ENCODE measurements at regions not wholly inside any gene's neighbourhood (a gene's known extent, or its start where the extent isn't known, plus 50 kb on each side); places are given as distances from the start of the nearest gene placed in this dataset.

DNA sequence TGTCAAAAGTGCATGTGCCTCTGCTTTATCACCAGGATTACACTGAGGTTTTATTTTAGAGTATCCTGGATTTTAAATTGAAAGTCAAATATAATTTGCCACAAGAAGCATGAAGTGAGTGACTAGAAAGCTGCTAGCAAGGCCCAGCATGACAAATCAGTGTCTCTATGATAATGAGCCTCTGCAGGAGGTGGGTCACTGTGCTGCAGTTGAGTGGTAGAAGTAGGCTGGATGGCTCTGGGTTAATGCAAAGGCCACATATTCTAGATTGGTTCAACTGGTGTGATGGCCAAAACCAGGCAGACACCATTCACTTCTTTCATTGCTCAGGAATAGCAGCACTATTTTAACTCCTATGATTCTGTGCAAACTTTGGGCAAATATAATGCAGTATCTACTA is 491.5 kb downstream of the OLFM4 start:
- TF ChIP-seq, protein P1, sequence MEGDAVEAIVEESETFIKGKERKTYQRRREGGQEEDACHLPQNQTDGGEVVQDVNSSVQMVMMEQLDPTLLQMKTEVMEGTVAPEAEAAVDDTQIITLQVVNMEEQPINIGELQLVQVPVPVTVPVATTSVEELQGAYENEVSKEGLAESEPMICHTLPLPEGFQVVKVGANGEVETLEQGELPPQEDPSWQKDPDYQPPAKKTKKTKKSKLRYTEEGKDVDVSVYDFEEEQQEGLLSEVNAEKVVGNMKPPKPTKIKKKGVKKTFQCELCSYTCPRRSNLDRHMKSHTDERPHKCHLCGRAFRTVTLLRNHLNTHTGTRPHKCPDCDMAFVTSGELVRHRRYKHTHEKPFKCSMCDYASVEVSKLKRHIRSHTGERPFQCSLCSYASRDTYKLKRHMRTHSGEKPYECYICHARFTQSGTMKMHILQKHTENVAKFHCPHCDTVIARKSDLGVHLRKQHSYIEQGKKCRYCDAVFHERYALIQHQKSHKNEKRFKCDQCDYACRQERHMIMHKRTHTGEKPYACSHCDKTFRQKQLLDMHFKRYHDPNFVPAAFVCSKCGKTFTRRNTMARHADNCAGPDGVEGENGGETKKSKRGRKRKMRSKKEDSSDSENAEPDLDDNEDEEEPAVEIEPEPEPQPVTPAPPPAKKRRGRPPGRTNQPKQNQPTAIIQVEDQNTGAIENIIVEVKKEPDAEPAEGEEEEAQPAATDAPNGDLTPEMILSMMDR (IDR thresholded peaks at IDR 0.05; ENCODE audit: extremely low read depth, insufficient read depth, missing control alignments) = no peak
- in situ Hi-C loops (cut with MboI; ENCODE audit: low pct_unique_long_range_greater_than_20kb, low sequenced_read_pairs, unreplicated experiment) = no loop called here
- DNase-seq (ENCODE audit: low spot score) = no peak

DNA sequence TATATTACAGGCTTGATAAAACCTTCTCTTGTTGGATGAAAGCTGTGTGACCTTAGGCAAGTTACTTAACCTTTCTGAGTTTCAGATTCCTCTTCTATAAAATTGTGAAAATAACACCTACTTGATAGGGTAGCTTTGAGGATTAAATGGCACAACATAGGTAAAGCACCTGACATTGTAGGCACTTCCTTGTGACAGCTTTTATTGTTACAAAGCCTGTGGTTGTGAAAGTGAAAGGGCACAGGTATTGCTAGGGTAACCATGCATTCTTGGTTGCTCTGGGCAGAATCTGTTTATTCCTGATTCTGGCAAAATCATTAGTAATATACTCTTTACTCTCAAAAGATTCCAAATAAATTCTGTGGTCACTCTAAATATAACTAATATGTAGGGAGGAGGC is 493.4 kb downstream of the OLFM4 start:
- TF ChIP-seq, protein P1 (IDR thresholded peaks at IDR 0.05; ENCODE audit: extremely low read depth, insufficient read depth, missing control alignments) = no peak
- in situ Hi-C loops (cut with MboI; ENCODE audit: low pct_unique_long_range_greater_than_20kb, low sequenced_read_pairs, unreplicated experiment) = no loop called here

DNA sequence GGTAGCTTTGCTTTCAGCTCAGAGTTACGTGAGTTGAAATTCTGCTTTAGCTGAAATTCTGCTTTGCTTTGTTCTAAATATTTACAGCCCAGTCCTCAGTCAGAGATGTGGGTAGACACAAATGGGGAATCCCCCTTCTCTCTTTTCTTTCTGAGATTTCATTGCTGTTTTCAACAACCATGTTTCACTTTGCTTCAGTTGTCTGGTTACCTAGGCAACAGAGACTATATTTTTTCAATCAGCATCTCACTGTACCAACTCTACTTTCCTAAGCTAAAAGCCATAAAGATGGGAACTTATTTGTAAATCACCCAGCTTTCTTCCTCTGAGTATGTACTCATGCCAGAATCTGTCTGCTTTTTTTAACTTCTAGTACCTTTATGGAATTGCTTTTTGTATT is 509.0 kb downstream of the OLFM4 start:
- no peak for DNase-seq (ENCODE audit: low spot score)
- in situ Hi-C loops (cut with MboI; ENCODE audit: low pct_unique_long_range_greater_than_20kb, low sequenced_read_pairs, unreplicated experiment) = no loop called here
- TF ChIP-seq, protein P1 (IDR thresholded peaks at IDR 0.05; ENCODE audit: extremely low read depth, insufficient read depth, missing control alignments) = no peak

More for the DNA sequence above, 493.4 kb downstream of the OLFM4 start:
- DNase-seq (ENCODE audit: low spot score) = no peak

DNA sequence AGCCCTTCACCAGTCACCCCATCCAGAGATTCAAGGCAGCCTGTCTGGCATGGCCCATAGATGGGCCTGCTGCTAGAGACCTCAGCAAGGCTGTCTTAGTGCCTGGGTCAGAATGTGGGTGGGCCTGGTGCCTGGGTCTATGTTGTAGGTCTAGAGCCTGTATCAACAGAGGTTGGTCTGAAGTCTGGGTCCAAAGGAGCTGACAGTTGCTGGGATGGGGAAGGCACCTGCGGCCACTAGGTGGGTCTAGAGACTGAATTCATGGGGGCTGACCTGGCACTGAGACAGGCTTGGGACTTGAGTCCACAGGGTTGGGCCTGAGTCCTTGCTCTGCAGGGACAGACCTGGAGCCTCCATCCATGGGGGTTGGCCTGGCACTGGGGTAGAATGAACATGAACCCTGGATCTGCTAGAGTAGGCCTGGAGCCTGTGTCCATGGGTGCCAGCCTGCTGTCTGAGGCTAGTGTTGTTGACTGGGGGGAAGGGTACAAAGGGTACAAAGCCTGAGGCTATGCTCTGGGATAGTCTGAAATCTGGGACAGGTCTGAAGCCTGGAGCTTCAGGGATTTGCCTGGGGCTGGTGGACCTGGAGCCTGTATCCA is 516.8 kb downstream of the OLFM4 start:
- in situ Hi-C loops (cut with MboI; ENCODE audit: low pct_unique_long_range_greater_than_20kb, low sequenced_read_pairs, unreplicated experiment) = no loop called here
- DNase-seq (ENCODE audit: low spot score) = no peak
- TF ChIP-seq, protein P1 (IDR thresholded peaks at IDR 0.05; ENCODE audit: extremely low read depth, insufficient read depth, missing control alignments) = no peak

DNA sequence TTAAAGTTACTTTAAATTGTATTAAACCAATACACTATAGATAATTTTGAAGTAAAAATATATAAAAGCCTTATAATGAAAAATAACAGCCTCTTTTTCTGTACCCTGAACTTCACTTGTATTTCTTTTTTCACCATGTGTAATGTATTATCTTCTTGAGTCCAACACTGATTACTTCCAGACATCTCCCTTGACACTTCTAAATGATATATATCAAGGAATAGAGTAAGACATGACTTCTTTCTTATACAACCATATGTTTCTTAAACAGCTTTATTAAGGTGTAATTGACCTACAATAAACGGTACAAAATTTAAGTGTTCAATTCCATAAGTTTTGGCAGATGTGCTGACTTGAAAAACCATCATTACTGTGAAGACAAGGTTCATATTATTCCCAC is 531.9 kb downstream of the OLFM4 start:
- no peak for DNase-seq (ENCODE audit: low spot score)
- in situ Hi-C loops (cut with MboI; ENCODE audit: low pct_unique_long_range_greater_than_20kb, low sequenced_read_pairs, unreplicated experiment) = no loop called here
- TF ChIP-seq, protein P1 (IDR thresholded peaks at IDR 0.05; ENCODE audit: extremely low read depth, insufficient read depth, missing control alignments) = no peak

DNA sequence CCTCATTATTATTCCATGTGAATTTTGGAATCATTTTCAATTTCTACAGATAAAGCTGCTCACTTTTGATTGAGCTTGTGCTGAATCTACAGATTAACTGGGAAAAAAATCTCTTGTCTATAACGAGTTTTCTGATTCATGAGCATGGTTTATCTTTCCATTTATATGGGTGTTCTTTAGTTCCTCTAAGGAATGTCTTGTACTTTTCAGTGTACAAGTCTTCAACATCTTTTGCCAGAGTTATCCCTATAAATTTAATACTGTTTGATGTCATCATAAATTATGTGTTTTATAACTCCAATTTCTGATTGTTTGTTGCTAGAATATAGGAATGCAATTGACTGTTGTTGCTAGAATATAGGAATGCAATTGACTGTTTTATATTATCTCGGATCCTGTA is 533.8 kb downstream of the OLFM4 start:
- TF ChIP-seq, protein P1 (IDR thresholded peaks at IDR 0.05; ENCODE audit: extremely low read depth, insufficient read depth, missing control alignments) = no peak
- in situ Hi-C loops (cut with MboI; ENCODE audit: low pct_unique_long_range_greater_than_20kb, low sequenced_read_pairs, unreplicated experiment) = no loop called here
- DNase-seq (ENCODE audit: low spot score) = no peak

All from GM13977 (cell line).